ENCODE measurements at regions not wholly inside any gene's neighbourhood (a gene's known extent, or its start where the extent isn't known, plus 50 kb on each side); places are given as distances from the start of the nearest gene placed in this dataset.

- Histone ChIP-seq H3K9me3 (ENCODE audit: severe bottlenecking) (peaks cover 2% of the 10 kb centered on the region), H3K27me3 (ENCODE audit: insufficient read depth, low read depth, severe bottlenecking) (no peaks in the 10 kb centered on the region), H3K4me3 (ENCODE audit: low read depth, low read length) (no peak overlapping the region), H3K36me3 (no peaks in the 10 kb centered on the region), H3K27ac (no peak overlapping the region)
- DNase-seq: no peak
- TF ChIP-seq, protein P1, sequence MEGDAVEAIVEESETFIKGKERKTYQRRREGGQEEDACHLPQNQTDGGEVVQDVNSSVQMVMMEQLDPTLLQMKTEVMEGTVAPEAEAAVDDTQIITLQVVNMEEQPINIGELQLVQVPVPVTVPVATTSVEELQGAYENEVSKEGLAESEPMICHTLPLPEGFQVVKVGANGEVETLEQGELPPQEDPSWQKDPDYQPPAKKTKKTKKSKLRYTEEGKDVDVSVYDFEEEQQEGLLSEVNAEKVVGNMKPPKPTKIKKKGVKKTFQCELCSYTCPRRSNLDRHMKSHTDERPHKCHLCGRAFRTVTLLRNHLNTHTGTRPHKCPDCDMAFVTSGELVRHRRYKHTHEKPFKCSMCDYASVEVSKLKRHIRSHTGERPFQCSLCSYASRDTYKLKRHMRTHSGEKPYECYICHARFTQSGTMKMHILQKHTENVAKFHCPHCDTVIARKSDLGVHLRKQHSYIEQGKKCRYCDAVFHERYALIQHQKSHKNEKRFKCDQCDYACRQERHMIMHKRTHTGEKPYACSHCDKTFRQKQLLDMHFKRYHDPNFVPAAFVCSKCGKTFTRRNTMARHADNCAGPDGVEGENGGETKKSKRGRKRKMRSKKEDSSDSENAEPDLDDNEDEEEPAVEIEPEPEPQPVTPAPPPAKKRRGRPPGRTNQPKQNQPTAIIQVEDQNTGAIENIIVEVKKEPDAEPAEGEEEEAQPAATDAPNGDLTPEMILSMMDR (IDR thresholded peaks at IDR 0.05; ENCODE audit: low read depth, low read length): no peak
These were observed 136.8 kb upstream of the PKDCC start for GRCh38 chr2:41911033-41911432.

GRCh38 chr2:41912337-41912736 is 135.5 kb upstream of the PKDCC start:
- H3K9me3 ChIP-seq (ENCODE audit: severe bottlenecking): peaks cover 2% of the 10 kb centered on the region
- DNase-seq: no peak
- H3K4me3 ChIP-seq (ENCODE audit: low read depth, low read length): no peak overlapping the region
- no peak overlapping the region for H3K27ac ChIP-seq
- TF ChIP-seq, protein P1 (IDR thresholded peaks at IDR 0.05; ENCODE audit: low read depth, low read length): no peak
- H3K27me3 ChIP-seq (ENCODE audit: insufficient read depth, low read depth, severe bottlenecking): no peaks in the 10 kb centered on the region
- no peaks in the 10 kb centered on the region for H3K36me3 ChIP-seq

DNA sequence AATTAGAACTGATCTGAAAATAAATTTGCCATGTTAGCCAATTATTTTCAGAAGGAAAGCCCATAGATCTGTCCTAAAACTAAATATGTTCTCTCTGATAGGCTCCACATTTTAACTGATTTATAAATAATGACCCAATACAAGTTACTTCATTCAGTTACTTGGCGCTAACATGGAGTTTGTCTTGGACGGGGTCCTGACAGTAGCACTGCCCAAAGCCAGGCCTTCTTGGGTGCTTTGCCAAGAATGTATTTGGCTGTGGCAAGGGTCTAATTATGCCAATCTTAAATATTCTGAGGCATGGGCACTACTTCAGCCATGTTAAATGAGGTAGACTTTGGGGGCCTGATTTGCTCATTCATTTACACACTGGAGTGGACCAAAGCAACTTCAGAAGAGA is 135.0 kb upstream of the PKDCC start:
- Histone ChIP-seq H3K9me3 (ENCODE audit: severe bottlenecking) (peaks cover 2% of the 10 kb centered on the region), H3K27ac (no peak overlapping the region), H3K27me3 (ENCODE audit: insufficient read depth, low read depth, severe bottlenecking) (no peaks in the 10 kb centered on the region), H3K4me3 (ENCODE audit: low read depth, low read length) (no peak overlapping the region), H3K36me3 (no peaks in the 10 kb centered on the region)
- no peak for DNase-seq
- TF ChIP-seq, protein P1 (IDR thresholded peaks at IDR 0.05; ENCODE audit: low read depth, low read length): no peak

GRCh38 chr2:41913311-41913710 is 134.5 kb upstream of the PKDCC start:
- DNase-seq: no peak
- peaks cover 2% of the 10 kb centered on the region for H3K9me3 ChIP-seq (ENCODE audit: severe bottlenecking)
- H3K27ac ChIP-seq: no peak overlapping the region
- H3K4me3 ChIP-seq (ENCODE audit: low read depth, low read length): no peak overlapping the region
- no peaks in the 10 kb centered on the region for H3K27me3 ChIP-seq (ENCODE audit: insufficient read depth, low read depth, severe bottlenecking)
- no peaks in the 10 kb centered on the region for H3K36me3 ChIP-seq
- TF ChIP-seq, protein P1 (IDR thresholded peaks at IDR 0.05; ENCODE audit: low read depth, low read length): no peak

DNA sequence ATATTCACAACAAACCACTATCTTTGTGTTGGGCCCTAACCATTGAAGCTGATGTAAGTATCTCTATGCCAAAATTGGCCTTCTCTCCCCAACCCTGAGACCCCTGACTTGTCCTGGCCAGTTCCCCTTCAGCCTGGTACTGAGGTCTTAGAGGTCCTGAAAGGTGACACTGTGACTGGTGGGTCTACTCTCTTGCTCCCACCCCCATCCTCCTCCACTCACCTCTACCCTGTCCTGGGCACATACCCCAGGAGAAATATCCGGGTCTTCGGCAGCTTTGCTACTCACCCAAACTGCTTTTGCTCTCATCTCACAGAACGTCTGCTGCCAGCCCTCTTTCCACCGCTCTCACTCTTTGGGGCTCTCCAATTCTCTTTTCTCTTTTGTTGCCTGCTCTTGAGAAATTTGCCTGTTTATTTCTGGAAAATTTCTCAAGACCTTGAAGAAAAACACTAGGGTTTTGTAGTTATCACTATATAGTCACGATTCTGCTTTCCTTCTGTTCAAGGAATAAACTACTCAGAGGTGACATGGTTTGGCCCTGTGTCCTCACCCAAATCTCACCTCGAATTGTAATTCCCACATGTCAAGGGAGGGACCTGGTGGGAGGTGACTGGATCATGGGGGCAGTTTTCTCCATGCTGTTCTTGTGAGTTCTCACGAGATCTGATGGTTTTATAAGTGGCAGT is 133.8 kb upstream of the PKDCC start:
- H3K27ac ChIP-seq: no peak overlapping the region
- no peaks in the 10 kb centered on the region for H3K36me3 ChIP-seq
- no peak for DNase-seq
- no peak overlapping the region for H3K4me3 ChIP-seq (ENCODE audit: low read depth, low read length)
- TF ChIP-seq, protein P1 (IDR thresholded peaks at IDR 0.05; ENCODE audit: low read depth, low read length): no peak
- no peaks in the 10 kb centered on the region for H3K27me3 ChIP-seq (ENCODE audit: insufficient read depth, low read depth, severe bottlenecking)
- peaks cover 2% of the 10 kb centered on the region for H3K9me3 ChIP-seq (ENCODE audit: severe bottlenecking)

GRCh38 chr2:41914936-41915335 is 132.9 kb upstream of the PKDCC start:
- TF ChIP-seq, protein P1 (IDR thresholded peaks at IDR 0.05; ENCODE audit: low read depth, low read length): no peak
- H3K27ac ChIP-seq: no peak overlapping the region
- no peak for DNase-seq
- H3K27me3 ChIP-seq (ENCODE audit: insufficient read depth, low read depth, severe bottlenecking): no peaks in the 10 kb centered on the region
- H3K4me3 ChIP-seq (ENCODE audit: low read depth, low read length): no peak overlapping the region
- no peaks in the 10 kb centered on the region for H3K36me3 ChIP-seq
- H3K9me3 ChIP-seq (ENCODE audit: severe bottlenecking): peaks cover 2% of the 10 kb centered on the region
